ENCODE measurements at regions not wholly inside any gene's neighbourhood (a gene's known extent, or its start where the extent isn't known, plus 50 kb on each side); places are given as distances from the start of the nearest gene placed in this dataset.
"Not testable (repeated sequence)": the region's sequence is repeated elsewhere in the genome, so short reads cannot be mapped to it uniquely, and the experiment has no call there.

DNA sequence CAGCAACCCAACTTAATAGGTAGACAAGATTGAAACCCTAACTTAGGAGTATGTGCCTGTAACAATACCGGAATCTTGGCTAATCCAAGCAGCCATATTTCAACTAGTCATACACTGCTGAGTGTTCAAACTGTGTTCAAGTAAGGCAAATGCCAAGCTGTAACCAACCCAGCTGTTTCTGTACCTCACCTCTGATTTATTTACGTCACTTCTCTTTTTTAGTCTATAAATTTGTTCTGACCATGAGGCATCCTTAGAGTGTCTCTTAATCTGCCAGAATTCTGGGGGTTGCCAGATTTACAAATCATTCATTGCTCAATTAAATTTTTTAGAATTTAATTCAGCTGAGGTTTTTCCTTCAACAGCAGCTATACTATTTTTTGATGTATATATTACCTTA is 723.2 kb downstream of the CDH18 start:
- DNase-seq = no peak

- no peak for DNase-seq
Measured at GRCh38 chr5:19266791-19267190, 721.2 kb downstream of the CDH18 start.

GRCh38 chr5:19270153-19270552 is 717.8 kb downstream of the CDH18 start:
- DNase-seq = no peak

- DNase-seq = no peak
Measured at GRCh38 chr5:19274578-19274977, 713.4 kb downstream of the CDH18 start.

DNA sequence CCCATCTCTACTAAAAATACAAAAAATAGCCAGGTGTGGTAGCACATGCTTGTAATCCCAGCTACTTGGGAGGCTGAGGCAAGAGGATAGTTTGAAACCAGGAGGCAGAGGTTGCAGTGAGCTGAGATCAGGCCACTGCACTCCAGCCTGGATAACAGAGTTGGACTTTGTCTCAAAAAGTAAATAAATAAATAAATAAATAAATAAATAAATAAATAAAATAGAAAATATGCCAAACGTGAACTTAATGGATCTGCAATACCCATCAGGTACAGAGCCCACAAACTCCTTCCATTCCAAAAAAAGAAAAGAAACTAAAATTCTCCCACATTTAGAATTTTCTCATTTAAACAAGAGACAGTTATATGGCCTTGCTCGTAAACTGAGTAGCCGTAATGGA is 702.7 kb downstream of the CDH18 start:
- DNase-seq = no peak

GRCh38 chr5:19287548-19288277 is 700.3 kb downstream of the CDH18 start:
- not testable (repeated sequence) for DNase-seq

- not testable (repeated sequence) for DNase-seq
Measured at GRCh38 chr5:19288311-19288710, 699.7 kb downstream of the CDH18 start.

GRCh38 chr5:19297934-19298333 is 690.1 kb downstream of the CDH18 start:
- no peak for DNase-seq

GRCh38 chr5:19301271-19301670 is 686.7 kb downstream of the CDH18 start:
- no peak for DNase-seq

GRCh38 chr5:19314840-19315239 is 673.2 kb downstream of the CDH18 start:
- no peak for DNase-seq

GRCh38 chr5:19319252-19319651 is 668.7 kb downstream of the CDH18 start:
- DNase-seq = no peak

DNA sequence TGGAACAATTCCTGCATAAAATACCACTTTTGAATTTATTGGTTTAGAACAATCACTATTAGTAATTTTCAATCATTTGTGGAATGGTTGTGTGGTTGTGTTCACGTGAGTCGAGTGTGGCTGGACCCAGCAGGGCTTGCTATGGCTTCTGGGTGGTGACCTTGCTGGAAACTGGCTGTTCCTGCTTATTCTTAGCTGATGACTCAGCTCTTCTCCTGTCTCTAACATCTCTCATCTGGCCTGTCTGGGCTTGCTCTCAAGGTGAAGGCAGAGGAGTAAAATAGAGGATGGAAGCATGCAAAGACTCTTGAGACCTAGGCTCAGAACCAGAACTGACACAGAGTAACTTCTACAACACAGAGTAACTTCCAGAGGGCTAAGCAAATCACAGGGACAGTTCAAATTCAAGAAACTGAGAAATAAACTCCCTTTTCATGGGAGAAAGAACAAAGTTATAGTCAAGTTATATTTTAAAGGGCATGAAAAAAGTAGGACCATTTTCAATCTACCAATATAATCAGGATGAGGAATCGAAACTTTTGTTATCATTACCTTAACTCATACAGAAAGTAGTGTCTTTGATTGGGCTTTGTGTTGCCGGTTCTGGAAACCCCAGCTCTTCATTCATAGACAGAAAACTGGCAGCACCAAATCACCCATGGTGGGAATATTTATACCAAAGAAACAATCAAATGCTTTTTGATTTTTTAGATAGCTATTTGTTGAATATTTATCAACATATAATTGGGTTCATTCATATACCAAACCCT is 665.1 kb downstream of the CDH18 start:
- no peak for DNase-seq

DNA sequence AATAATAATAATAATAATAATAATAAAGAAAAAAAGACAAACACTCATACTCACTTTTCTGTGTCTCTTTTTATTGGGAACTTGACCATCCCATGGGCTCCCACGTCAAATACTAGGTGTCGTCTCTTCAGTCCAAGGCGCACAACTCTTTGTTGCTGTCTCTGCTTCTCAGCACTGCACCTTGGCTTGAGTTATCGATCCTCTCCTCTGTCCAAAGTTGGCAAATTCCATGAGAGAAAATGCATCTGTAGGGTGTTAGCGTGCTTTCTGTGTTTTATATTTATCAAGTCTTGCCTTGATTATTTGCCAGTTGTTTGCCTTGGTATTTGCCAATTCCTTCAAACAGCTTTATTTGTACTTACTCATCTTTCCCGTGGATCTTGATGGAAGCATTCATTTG is 653.7 kb downstream of the CDH18 start:
- DNase-seq = no peak

GRCh38 chr5:19342942-19343341 is 645.1 kb downstream of the CDH18 start:
- DNase-seq = no peak

GRCh38 chr5:19352120-19352519 is 635.9 kb downstream of the CDH18 start:
- no peak for DNase-seq

DNA sequence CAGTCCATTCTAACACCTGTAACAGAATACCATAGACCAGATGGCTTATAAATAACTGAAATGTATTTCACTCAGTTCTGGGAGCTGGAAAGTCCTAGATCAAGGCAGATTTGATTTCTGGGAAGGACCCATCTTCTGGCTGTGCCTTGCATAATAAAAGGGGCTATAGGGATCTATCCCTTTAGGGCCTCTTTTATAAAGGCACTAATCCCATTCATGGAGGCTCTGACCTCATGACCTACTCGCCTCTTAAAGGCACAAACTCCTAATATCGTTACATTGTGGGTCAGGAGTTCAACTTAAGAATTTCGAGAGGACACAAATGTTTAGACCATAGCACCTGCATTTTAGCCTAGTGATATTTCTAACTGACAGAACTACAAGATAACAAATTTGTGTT is 619.0 kb downstream of the CDH18 start:
- DNase-seq = no peak

GRCh38 chr5:19369561-19369960 is 618.4 kb downstream of the CDH18 start:
- DNase-seq = no peak

DNA sequence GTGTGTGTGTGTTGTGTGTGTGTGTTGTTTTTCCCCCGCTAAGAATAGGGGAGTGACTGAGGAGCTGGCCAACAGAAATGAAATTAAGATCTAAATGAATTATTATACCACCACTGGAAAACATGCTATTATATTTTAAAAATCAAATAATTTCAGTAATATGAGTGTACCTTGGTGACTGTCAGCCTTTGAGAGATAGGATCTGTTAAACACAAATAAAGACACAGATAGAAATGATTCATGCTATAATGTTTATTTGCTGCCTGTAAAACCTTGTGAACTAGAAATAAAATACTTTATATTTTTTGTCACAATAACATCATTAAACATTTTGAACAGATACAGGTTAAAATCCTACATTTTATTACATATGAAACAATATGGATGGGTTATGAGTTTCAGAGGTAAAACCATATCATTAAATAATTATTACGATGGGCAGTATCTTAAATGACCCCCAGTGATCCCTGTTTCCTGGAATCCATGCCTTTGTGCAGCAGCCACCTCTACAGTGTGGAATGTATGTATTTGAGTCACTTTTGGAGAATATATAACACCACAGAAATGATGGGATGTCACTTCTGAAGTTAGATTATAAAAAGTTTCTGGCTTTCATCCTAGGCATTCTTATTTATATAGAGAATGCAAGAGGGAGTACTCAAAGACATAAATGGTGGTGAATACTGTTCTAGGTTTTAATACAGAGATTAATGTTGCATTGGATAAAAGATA is 617.2 kb downstream of the CDH18 start:
- no peak for DNase-seq

GRCh38 chr5:19388391-19388790 is 599.6 kb downstream of the CDH18 start:
- DNase-seq = no peak

DNA sequence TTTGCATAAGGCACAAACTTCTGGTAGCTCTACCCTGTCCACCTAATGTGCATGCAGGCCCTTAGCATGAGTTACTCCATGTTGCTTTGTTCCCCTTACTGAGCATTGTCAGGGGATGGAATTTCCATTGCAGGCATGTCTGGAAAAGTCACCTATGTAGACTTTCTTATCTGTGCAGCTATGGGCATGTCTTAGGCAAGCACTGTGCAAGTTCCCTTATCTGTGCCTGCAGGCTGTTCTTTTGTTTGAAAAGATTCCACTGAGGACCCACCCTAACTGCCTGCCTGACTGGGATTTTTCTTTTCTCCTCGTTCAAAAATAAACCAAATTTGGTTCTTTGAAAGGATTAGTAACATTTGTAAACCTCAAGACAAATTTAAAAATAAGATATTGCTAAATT is 587.0 kb downstream of the CDH18 start:
- no peak for DNase-seq

DNA sequence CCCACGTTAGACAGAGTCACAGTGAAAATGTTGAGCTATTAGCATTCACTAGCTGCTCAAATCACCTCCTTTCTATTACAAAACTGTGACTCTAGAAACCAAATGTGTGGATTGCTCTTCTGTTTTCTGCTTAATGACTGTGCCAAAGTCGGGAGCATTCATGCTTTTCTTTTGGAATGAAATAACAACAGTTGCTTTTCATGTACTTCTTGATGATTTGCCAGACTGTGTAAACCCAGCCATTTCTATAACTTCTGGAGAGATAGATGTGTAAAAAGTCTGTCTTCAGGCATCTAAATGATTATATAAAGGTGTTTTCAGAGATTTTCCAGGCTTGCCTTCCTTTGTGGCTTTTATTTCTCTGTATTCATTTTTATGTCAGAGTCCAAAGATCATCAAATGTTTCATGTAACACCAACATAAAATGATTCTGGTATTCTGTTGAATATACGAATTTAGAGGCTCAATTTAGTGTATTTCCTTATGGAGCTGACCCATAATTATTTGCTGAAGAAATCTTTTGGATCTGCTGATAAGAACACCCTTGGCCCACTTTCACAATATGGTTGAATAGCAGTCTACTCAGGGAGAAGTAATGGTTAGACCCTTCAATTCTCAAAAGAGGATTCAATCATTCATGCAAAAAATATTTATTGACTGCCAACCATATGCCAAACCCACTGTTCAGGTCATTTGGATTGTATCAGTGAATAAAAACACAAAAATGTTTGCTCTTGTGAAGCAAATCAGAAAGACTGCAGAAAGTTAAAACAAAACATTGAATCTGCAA is 581.2 kb downstream of the CDH18 start:
- no peak for DNase-seq

GRCh38 chr5:19408149-19408548 is 579.9 kb downstream of the CDH18 start:
- no peak for DNase-seq

DNA sequence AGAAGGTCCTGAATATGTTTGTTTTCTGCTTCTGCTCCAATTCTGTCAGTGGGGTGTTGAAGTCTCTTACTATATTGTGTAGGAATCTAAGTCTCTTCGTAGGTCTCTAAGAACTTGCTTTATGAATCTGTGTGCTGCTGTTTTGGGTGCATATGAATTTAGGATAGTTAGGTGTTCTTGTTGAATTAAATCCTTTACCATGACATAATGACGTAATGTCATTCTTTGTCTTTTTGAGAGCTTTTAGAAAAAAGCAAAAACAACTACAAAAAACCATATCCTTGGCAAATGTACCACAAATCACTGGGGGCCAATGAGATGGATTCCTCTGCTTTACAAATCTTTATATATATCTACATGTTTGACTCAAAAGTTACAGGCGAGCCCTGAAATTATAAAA is 576.1 kb downstream of the CDH18 start:
- no peak for DNase-seq
